Trophoblast cell (in vitro differentiated cells and primary cell): ENCODE measurements at regions not wholly inside any gene's neighbourhood (a gene's known extent, or its start where the extent isn't known, plus 50 kb on each side); places are given as distances from the start of the nearest gene placed in this dataset.

Experiments
- DNase-seq, 2 donors: peaks; one replicate each; pipeline ENCODE4 v3.0.0-alpha.2; 2016
- H2AFZ ChIP-seq: 2 replicates; pipeline ENCODE4 v1.6.1; 2013; ENCODE audit warnings: low read length, moderate library complexity, mild to moderate bottlenecking; ENCODE audit not compliant: insufficient read depth, poor library complexity
- H2AK5ac ChIP-seq: 2 replicates; pipeline ENCODE4 v1.6.1; 2013; ENCODE audit warnings: mild to moderate bottlenecking, low read length
- H2BK120ac ChIP-seq: 2 replicates; pipeline ENCODE4 v1.6.1; 2013; ENCODE audit warnings: low read length, mild to moderate bottlenecking, moderate library complexity; ENCODE audit not compliant: insufficient read depth, poor library complexity
- H2BK12ac ChIP-seq: 2 replicates; pipeline ENCODE4 v1.6.1; 2013; ENCODE audit warnings: mild to moderate bottlenecking, low read length, moderate library complexity
- H2BK5ac ChIP-seq: 2 replicates; pipeline ENCODE4 v1.6.1; 2013; ENCODE audit warnings: low read length, low read depth, moderate library complexity, mild to moderate bottlenecking; ENCODE audit not compliant: poor library complexity
- H3K14ac ChIP-seq: 2 replicates; pipeline ENCODE4 v1.6.1; 2013; ENCODE audit warnings: mild to moderate bottlenecking, low read length
- H3K18ac ChIP-seq: 2 replicates; pipeline ENCODE4 v1.6.1; 2013; ENCODE audit warnings: mild to moderate bottlenecking, low read length
- H3K23ac ChIP-seq: 2 replicates; pipeline ENCODE4 v1.6.1; 2013; ENCODE audit warnings: low read length
- H3K27ac ChIP-seq: 2 replicates; pipeline ENCODE4 v1.5.1; 2013; ENCODE audit warnings: low read depth, mild to moderate bottlenecking, inconsistent platforms, low read length, moderate library complexity
- H3K27me3 ChIP-seq: 2 replicates; pipeline ENCODE4 v1.6.1; 2013; ENCODE audit warnings: inconsistent platforms, mild to moderate bottlenecking, low read length, moderate library complexity; ENCODE audit not compliant: insufficient read depth
- H3K36me3 ChIP-seq, 2 experiments: 1 replicate in 1 of 2; 2 replicates in 1 of 2; pipeline ENCODE4 v1.6.1; 2013; ENCODE audit warnings: low read length in 2 of 2, mild to moderate bottlenecking in 2 of 2, moderate library complexity in 1 of 2; ENCODE audit not compliant: insufficient read depth in 2 of 2, control insufficient read depth in 1 of 2
- H3K4ac ChIP-seq: 2 replicates; pipeline ENCODE4 v1.6.1; 2013; ENCODE audit warnings: low read depth, mild to moderate bottlenecking, low read length, moderate library complexity
- H3K4me1 ChIP-seq, 2 experiments: 1 replicate in 1 of 2; 2 replicates in 1 of 2; pipeline ENCODE4 v1.6.1; 2013; ENCODE audit warnings: low read length in 2 of 2, mild to moderate bottlenecking in 2 of 2, moderate library complexity in 1 of 2; ENCODE audit not compliant: insufficient read depth in 2 of 2, control insufficient read depth in 1 of 2
- H3K4me2 ChIP-seq: 2 replicates; pipeline ENCODE4 v1.6.1; 2013; ENCODE audit warnings: inconsistent platforms, mild to moderate bottlenecking, low read length, moderate library complexity
- H3K4me3 ChIP-seq: 2 replicates; pipeline ENCODE4 v1.5.1; 2013; ENCODE audit warnings: mild to moderate bottlenecking, low read depth, low read length, inconsistent platforms
- H3K79me1 ChIP-seq: one replicate; pipeline ENCODE4 v1.6.1; 2013; ENCODE audit warnings: low read length
- H3K79me2 ChIP-seq: 2 replicates; pipeline ENCODE4 v1.6.1; 2013; ENCODE audit warnings: low read length, mild to moderate bottlenecking; ENCODE audit not compliant: control insufficient read depth, insufficient read depth, poor library complexity
- H3K9ac ChIP-seq: 2 replicates; pipeline ENCODE4 v1.6.1; 2013; ENCODE audit warnings: mild to moderate bottlenecking, low read length
- H3K9me3 ChIP-seq: 2 replicates; pipeline ENCODE4 v1.6.1; 2013; ENCODE audit warnings: low read depth, mild to moderate bottlenecking, control low read depth, inconsistent platforms, low read length; ENCODE audit not compliant: insufficient read depth
- H4K12ac ChIP-seq: 2 replicates; pipeline ENCODE4 v1.6.1; 2013; ENCODE audit warnings: low read depth, mild to moderate bottlenecking, low read length, moderate library complexity
- H4K8ac ChIP-seq: 2 replicates; pipeline ENCODE4 v1.6.1; 2013; ENCODE audit warnings: low read depth, mild to moderate bottlenecking, low read length, moderate library complexity
- H4K91ac ChIP-seq: one replicate; pipeline ENCODE4 v1.6.1; 2013; ENCODE audit warnings: low read depth, mild to moderate bottlenecking, low read length, moderate library complexity
- WGBS: extraction: QIAGEN DNeasy Blood & Tissue Kit; methylation state at CpG from one replicate; pipeline ENCODE4 v1.1.7; 2013; ENCODE audit warnings: missing lambda C conversion rate; ENCODE audit not compliant: insufficient read length, insufficient coverage; ENCODE audit errors: extremely low coverage; 5-methylcytosine and 5-hydroxymethylcytosine counted together

- WGBS, result no CpG with 5 or more reads among the region's 2 CpGs
- Histone ChIP-seq H3K9me3 (no peaks in the 10 kb centered on the region), H2AFZ (no peak overlapping the region), H3K4me1 (no peaks in the 10 kb centered on the region), H3K79me2 (no peaks in the 10 kb centered on the region), H3K14ac (no peak overlapping the region), H3K27ac (no peak overlapping the region), H3K36me3 (no peaks in the 10 kb centered on the region), H2BK5ac (no peak overlapping the region), H3K4ac (no peak overlapping the region), H3K4me2 (no peak overlapping the region), H3K9ac (no peak overlapping the region), H2AK5ac (no peak overlapping the region), H3K4me3 (no peak overlapping the region), H3K18ac (no peak overlapping the region), H3K79me1 (no peaks in the 10 kb centered on the region), H4K12ac (no peak overlapping the region), H2BK120ac (no peak overlapping the region), H4K8ac (no peak overlapping the region), H2BK12ac (no peak overlapping the region), H3K23ac (no peak overlapping the region), H4K91ac (no peak overlapping the region), H3K27me3 (no peaks in the 10 kb centered on the region)
- DNase-seq, result no peak
Measured at GRCh38 chr12:87728931-87729593, 300.1 kb downstream of the C12orf50 start.

GRCh38 chr12:87720967-87721366 lies 308.2 kb downstream of the C12orf50 start:
- Histone ChIP-seq H2BK12ac (no peak overlapping the region), H3K9ac (no peak overlapping the region), H3K18ac (no peak overlapping the region), H3K4me3 (no peak overlapping the region), H2AFZ (no peak overlapping the region), H3K27me3 (no peaks in the 10 kb centered on the region), H4K8ac (no peak overlapping the region), H3K79me1 (no peaks in the 10 kb centered on the region), H3K4me1 (no peaks in the 10 kb centered on the region), H3K4ac (no peak overlapping the region), H3K14ac (no peak overlapping the region), H2BK120ac (no peak overlapping the region), H3K9me3 (no peaks in the 10 kb centered on the region), H4K91ac (no peak overlapping the region), H3K23ac (no peak overlapping the region), H4K12ac (no peak overlapping the region), H3K4me2 (no peak overlapping the region), H2AK5ac (no peak overlapping the region), H3K36me3 (no peaks in the 10 kb centered on the region), H2BK5ac (no peak overlapping the region), H3K27ac (no peak overlapping the region), H3K79me2 (no peaks in the 10 kb centered on the region)
- no peak for DNase-seq
- no CpG with 5 or more reads among the region's 3 CpGs for WGBS

GRCh38 chr12:87704374-87704773 lies 324.8 kb downstream of the C12orf50 start:
- no peak overlapping the region for H4K12ac ChIP-seq
- H2BK12ac ChIP-seq, result no peak overlapping the region
- no peak overlapping the region for H2AK5ac ChIP-seq
- H2AFZ ChIP-seq, result no peak overlapping the region
- no CpG with 5 or more reads among the region's 5 CpGs for WGBS
- H4K8ac ChIP-seq, result no peak overlapping the region
- no peak overlapping the region for H3K18ac ChIP-seq
- H3K4ac ChIP-seq, result no peak overlapping the region
- DNase-seq, result no peak
- no peak overlapping the region for H2BK120ac ChIP-seq
- no peak overlapping the region for H3K4me2 ChIP-seq
- no peaks in the 10 kb centered on the region for H3K27me3 ChIP-seq
- H4K91ac ChIP-seq, result no peak overlapping the region
- H2BK5ac ChIP-seq, result no peak overlapping the region
- no peaks in the 10 kb centered on the region for H3K79me2 ChIP-seq
- H3K23ac ChIP-seq, result no peak overlapping the region
- H3K4me1 ChIP-seq, result no peaks in the 10 kb centered on the region
- H3K9me3 ChIP-seq, result no peaks in the 10 kb centered on the region
- no peaks in the 10 kb centered on the region for H3K79me1 ChIP-seq
- no peak overlapping the region for H3K27ac ChIP-seq
- H3K4me3 ChIP-seq, result no peak overlapping the region
- no peaks in the 10 kb centered on the region for H3K36me3 ChIP-seq
- H3K9ac ChIP-seq, result no peak overlapping the region
- no peak overlapping the region for H3K14ac ChIP-seq

- no peak overlapping the region for H2AK5ac ChIP-seq
- no peak overlapping the region for H3K23ac ChIP-seq
- no peak overlapping the region for H4K91ac ChIP-seq
- no peak overlapping the region for H3K9ac ChIP-seq
- WGBS, result no CpG with 5 or more reads among the region's 7 CpGs
- DNase-seq, result no peak
- H3K4ac ChIP-seq, result no peak overlapping the region
- H3K18ac ChIP-seq, result no peak overlapping the region
- H2BK12ac ChIP-seq, result no peak overlapping the region
- H3K27me3 ChIP-seq, result no peaks in the 10 kb centered on the region
- H3K79me2 ChIP-seq, result no peaks in the 10 kb centered on the region
- H3K4me3 ChIP-seq, result no peak overlapping the region
- no peak overlapping the region for H2AFZ ChIP-seq
- no peak overlapping the region for H4K8ac ChIP-seq
- H3K9me3 ChIP-seq, result no peaks in the 10 kb centered on the region
- H3K36me3 ChIP-seq, result no peaks in the 10 kb centered on the region
- no peak overlapping the region for H3K14ac ChIP-seq
- H3K27ac ChIP-seq, result no peak overlapping the region
- no peaks in the 10 kb centered on the region for H3K79me1 ChIP-seq
- H3K4me1 ChIP-seq, result no peaks in the 10 kb centered on the region
- H4K12ac ChIP-seq, result no peak overlapping the region
- no peak overlapping the region for H2BK120ac ChIP-seq
- no peak overlapping the region for H3K4me2 ChIP-seq
- H2BK5ac ChIP-seq, result no peak overlapping the region
Measured at GRCh38 chr12:87690236-87690810, 338.9 kb downstream of the C12orf50 start.
